Activated CD4-positive, alpha-beta T cell treated with anti-CD3 and anti-CD28 coated beads, Interleukin-2, amount 50 U/mL, for 1 hour (primary cell): ENCODE measurements at regions not wholly inside any gene's neighbourhood (a gene's known extent, or its start where the extent isn't known, plus 50 kb on each side); places are given as distances from the start of the nearest gene placed in this dataset.
"Not testable (repeated sequence)": the region's sequence is repeated elsewhere in the genome, so short reads cannot be mapped to it uniquely, and the experiment has no call there.

Experiments
- DNase-seq: peaks from one replicate; pipeline ENCODE4 v3.0.0-alpha.2; 2020

GRCh38 chr16:86846136-86846535, 267.8 kb downstream of the FOXL1 start:
- DNase-seq, result no peak

DNA sequence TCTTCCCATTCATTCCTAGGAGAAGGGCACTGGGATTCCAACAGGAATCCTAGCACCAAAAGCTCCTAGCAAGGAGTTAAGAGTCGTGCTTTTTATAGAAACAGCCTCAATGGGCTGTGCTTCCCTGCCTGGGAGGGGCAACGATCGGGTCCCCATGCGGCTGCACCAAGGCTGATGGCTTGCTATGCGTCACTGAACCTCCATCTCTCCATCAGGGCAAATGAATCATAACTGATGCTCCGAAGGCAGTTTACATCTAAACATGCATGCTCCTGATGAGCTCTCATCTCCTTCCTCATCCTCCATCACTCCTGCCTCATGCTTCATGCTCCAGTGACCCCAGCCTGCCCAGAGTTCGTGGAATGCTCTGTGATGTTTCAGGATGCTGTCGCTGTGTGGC, 270.5 kb downstream of the FOXL1 start:
- no peak for DNase-seq

- DNase-seq, result no peak
Observed at GRCh38 chr16:86850670-86851069, 272.3 kb downstream of the FOXL1 start.

DNA sequence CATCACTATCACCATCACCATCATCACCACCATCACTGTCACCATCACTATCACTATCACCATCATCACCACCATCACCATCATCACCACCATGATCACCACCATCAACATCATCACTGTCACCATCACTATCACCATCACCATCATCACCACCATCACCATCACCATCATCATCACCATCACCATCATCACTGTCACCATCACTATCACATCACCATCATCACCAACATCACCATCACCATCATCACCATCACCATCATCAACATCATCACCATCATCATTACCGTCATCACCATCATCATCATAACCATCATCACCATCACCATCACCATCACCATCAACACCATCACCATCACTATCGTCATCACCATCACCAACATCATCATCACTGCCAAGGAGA, 273.8 kb downstream of the FOXL1 start:
- no peak for DNase-seq

GRCh38 chr16:86854058-86854621, 275.8 kb downstream of the FOXL1 start:
- no peak for DNase-seq

DNA sequence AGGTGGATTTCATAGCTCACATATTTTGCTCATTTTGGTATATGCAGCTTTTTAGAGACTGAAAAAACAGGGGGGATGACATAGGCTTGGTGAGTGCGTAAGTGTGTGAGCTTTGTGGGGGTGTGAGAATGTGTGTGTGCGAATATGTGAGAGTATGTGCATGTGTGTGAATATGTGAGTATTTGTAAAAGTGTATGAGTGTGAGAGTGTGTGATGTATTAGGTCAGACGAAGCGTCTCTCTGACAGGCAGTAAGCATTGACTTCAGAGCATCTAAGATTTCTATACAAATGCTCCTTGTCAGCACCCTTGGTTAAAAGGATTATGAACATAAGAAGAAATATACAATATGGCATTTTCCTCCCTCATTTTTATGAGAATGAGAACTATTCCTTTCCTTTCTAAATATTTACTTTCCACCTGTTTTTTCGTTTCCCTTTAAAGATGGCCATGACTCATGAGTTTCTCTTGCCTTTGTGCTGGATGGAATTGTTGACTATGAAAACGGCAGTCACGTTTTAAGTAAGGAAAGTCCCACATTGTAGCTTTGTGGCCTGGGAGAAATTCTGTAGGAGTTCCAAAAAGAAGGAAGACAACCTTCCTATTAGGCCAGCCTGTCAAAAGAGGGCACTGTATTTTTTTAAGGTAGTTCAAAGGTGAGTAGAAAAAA, 276.4 kb downstream of the FOXL1 start:
- no peak for DNase-seq

- no peak for DNase-seq
Observed at GRCh38 chr16:86856946-86857586, 278.7 kb downstream of the FOXL1 start.

DNA sequence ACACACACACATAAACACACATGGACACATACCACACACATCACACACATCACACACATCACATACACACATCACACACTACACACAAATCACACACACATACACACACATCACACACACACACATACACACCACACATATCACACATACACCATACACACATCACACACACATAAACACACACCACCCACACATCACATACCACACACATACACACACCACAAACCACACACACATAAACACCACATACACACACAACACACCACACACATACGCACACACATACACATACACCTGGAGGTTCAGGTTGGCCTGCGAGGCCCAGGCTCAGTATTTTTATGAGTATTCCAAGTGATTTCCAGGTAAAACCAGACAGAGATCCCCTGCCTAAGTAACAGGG, 279.5 kb downstream of the FOXL1 start:
- no peak for DNase-seq

- no peak for DNase-seq
Observed at GRCh38 chr16:86858501-86858900, 280.2 kb downstream of the FOXL1 start.

DNA sequence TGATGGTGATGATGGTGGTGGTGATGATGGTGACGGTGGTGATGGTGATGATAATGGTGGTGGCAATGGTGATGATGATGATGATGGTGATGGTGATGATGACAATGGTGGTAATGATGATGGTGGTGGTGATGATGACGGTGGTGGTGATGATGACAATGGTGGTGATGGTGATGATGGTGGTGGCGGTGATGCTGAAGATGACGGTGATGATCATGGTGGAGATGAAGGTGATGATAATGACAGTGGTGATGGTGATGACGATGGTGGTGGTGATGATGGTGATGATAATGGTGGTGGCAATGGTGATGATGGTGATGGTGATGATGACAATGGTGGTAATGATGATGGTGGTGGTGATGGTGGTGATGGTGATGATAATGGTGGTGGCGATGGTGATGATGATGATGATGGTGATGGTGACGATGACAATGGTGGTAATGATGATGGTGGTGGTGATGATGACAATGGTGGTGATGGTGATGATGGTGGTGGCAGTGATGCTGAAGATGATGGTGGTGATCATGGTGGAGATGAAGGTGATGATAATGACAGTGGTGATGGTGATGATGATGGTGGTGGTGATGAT, 283.0 kb downstream of the FOXL1 start:
- DNase-seq, result not testable (repeated sequence)

DNA sequence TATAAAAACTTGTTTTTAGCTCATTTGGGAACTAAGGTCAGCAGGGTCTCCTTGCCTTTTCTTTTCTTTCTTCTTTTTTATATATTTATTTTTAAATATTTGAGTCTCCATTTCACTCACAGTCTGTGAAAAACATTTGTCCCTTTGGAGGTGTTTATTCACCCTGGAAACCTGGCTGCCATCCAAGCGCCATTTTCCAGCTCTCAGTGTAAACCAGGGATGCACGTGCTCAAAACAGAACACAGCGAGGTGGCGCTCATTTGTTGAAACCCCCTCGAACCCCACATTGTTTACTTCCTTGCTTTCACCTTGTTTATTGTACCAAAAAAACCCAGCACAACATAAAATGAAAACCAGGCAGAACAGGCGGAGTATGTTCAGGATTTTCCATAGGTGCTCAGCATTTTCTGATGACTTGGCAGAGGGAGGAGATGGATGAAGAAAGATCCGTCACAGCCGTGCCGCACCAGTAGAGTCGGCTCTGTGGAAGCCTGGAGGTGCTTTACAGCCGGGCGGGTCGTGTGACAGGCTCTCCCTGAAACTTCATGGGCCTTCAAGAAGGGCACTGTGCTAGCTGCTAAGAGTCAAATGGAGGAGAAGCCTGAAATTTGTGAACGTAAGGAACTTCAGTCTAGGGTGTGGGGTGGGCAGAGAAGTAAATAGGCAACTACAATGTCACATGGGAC, 284.4 kb downstream of the FOXL1 start:
- no peak for DNase-seq

DNA sequence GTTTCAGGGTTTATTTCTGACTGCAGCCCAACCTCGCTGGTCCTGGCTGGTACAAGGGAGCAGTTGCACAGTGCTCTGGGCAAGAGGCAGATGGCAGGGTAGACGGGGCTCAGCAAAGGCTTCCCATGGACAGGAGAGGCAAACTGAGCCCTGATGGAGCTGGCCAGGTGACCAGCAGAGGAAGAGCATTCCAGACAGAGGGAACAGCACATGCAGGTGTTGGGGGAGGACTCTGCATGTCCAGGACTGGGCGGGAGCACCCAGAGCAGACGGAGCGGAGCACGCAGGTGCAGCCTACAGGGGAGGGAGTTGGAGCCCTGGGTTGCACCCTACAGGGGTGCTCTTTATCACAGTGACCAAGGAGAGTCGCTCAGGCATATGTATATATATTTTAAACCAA, 285.3 kb downstream of the FOXL1 start:
- DNase-seq, result no peak

DNA sequence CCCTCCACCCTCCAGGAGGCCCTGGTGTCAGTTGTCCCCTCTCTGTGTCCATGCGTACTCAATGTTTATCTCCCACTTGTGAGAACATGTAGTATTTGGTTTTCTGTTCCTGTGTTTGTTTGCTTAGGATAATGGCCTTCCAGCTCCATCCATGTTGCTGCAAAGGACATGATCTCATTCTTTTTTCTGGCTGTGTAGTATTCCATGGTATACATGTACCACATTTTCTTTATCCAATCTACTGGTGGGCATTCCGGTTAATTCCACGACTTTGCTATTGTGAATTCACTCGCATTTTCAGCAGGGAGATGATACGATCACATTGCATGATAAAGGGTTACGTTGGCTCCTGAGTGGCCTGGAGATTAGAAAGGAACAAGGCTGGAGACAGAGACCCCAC, 286.2 kb downstream of the FOXL1 start:
- no peak for DNase-seq

DNA sequence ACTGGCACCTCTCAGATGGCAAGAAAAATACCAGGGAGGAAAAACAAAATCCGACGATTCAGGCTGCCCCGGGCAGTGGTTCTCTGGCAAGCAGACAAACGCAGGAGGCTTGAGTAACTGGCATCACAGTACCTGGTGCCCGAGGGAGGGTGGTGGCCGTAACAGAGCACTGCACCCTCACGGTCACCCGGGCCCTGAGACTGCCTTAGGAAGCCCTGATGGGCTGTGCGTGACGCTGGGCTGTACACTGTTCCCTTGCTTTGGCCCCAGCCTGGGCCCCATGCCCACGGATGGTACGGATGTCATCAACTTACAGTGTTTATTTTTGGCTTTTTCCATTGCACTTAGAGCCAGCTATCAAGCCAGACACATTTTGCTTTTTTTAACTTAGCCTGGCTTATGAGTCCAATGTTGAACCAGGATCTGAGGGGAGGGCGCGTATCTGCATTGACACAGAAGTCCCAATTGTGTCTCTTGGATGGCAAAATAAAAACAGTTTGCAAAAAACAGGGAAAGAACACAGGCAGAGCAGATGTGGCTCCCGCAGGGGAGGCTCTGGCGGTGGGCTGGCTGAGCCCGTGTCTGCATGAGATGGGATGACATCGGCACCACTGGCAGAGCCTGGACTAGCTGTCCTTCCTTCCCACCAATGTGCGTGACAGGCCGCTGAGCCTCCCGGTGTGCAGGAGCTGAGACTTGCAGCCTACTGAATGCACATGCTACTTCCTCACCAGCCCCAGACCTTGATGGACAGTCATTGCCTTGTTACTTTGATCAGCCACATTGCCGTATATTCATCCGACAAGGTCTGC, 287.7 kb downstream of the FOXL1 start:
- no peak for DNase-seq

DNA sequence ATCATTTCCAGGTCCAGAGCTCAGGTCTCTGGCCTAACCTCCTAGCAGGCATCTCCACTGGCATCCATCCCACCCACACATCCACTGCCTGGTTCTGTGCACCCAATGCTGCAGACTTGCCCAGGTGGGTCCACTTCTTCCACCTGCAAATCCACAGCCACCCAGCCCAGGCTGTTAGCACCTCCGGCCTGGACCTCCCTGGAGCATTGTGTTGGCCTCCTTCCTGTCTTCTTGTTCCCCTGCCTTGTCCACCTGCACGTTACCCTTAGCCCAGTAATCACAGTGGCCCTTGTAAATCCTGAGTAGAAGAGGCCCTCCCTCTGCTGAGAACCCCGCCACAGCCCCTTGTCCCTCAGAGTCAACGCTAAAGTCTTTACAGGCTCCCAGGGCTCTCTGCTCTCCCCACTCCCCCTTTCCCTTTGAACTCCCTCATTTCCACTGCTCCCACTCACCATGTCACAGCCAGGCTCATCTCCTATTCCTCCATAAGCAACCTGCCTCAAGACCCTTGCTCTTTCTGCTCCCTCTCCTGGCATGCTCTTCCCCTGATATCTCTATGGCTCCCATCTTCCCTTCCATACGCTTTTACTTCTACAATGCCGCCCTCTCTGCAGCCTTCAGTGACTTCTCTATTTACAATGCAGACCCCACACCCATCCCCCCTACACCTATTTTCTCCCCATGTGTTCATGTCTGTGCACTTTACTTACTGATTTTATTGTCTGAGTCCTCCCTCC, 288.8 kb downstream of the FOXL1 start:
- DNase-seq, result no peak

GRCh38 chr16:86868070-86868469, 289.7 kb downstream of the FOXL1 start:
- DNase-seq, result no peak

DNA sequence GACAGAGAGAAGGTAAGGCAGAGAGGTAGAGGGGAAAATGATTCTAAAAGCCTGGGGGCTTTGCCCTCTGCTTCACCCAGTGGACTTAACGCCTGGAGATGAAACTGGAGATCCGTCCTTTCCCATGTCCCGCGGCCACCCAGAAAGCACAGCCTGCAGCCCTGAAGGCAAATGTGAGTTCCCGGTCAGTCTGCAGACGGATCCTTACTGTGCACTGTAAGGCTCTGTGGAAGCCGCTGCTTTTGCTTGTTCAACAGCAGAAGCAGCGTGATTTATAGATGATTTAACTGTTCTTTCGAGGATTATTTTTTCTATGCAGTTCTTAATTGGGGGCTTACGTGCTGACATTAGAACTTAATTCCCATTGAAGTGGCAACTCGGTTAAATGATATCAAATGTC, 290.4 kb downstream of the FOXL1 start:
- no peak for DNase-seq

- DNase-seq, result no peak
Observed at GRCh38 chr16:86869288-86870022, 291.1 kb downstream of the FOXL1 start.

GRCh38 chr16:86870380-86870779, 292.0 kb downstream of the FOXL1 start:
- DNase-seq, result no peak

GRCh38 chr16:86872131-86872530, 293.8 kb downstream of the FOXL1 start:
- DNase-seq, result no peak

DNA sequence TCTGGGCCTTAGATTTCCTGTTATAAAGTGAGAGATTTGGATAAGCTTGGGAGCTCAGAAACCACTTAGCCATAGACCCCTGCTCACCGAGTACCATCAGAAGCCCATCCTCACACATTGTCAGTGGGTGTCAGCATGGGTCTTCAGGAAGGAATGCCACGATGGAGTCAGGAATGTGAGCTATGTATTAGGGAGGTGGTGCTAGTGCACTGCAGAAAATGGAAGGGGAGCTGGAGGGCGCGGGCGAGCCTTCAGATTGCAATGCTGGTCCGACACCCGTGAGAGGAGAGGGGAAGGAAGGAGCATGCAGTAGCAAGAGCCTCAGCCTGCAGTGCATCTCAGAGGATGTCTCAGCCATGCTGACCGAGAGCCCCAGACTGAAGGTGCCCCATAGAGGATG, 294.5 kb downstream of the FOXL1 start:
- DNase-seq, result no peak
